CD4-positive, alpha-beta T cell treated with Interleukin-4 for 1 hour (primary cell): ENCODE measurements at regions not wholly inside any gene's neighbourhood (a gene's known extent, or its start where the extent isn't known, plus 50 kb on each side); places are given as distances from the start of the nearest gene placed in this dataset.
"Not testable (repeated sequence)": the region's sequence is repeated elsewhere in the genome, so short reads cannot be mapped to it uniquely, and the experiment has no call there.

Experiments used
- DNase-seq, 2 donors: peaks; one replicate each; pipeline ENCODE4 v3.0.0-alpha.2; 2020 to 2022

- no peak for DNase-seq
These were observed 678.1 kb upstream of the ID4 start for GRCh38 chr6:19159089-19159488.

- DNase-seq, result no peak
These were observed 677.6 kb upstream of the ID4 start for GRCh38 chr6:19159561-19159960.

DNA sequence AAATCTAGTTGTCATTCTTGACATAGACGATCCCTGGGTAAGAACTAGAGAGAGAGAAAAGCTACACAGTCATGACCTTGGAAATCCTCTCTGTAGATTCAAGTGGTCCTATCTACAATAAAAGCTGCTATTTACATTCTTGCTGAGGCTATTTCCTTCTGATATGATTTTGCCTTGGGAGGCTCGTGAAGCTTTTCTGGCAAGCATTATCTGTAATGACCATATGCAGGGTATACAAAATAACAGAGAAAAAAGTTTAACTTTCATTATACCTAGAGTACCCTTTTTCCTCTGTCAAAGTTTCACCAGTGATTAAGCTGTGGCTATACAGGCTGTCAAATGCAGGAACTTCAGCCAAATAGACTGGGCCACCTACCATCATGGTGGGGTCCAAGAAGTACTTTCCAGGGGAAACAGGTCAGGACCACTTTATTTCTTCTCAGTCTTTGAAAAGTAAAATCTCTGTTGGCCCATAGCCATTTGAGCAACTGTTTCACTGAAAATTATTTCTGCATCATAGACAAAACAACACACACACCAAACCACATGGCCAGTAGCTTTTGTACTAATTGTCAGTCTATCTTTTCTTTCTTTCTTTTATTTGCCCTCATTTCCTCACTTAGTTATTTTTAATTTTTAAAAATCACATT lies 677.0 kb upstream of the ID4 start:
- no peak for DNase-seq

DNA sequence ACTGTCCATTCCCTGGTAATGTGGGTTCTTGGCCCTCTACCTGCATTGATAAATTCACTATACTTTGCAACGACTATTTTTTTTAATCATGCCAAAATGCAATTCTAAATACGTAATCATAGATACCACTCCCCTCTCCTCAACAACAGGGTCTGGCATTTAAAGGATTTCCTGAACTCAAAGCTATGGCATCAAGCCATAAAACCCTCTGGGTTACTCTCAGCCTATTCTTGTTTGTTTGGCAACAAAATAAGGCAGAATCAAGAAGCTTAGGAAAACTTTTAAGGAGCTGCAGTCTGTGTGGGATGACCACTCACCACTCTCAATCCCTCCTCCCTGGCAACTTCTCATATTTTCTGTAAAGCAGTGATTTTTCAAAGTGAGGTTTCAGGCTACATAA lies 669.9 kb upstream of the ID4 start:
- no peak for DNase-seq

DNA sequence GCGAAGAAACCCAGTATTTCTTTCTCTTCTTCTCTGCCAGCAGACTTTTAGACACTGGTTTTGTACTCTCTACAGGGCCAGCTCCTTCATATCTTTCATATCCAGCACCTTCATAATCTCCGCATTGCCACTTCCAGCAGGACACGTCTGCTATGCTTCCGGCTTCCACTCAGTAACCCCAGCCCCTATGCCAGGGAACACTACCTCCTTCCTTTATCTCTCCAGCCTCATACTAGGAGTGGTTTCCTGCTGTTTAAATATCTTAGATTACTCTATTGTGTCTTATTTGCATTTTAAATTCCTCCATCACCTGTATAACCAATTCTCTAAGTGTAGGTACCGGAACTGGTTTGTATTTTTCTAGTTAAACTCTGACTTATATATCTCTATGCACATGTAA lies 667.8 kb upstream of the ID4 start:
- DNase-seq, result no peak

GRCh38 chr6:19175023-19175422 lies 662.1 kb upstream of the ID4 start:
- no peak for DNase-seq

DNA sequence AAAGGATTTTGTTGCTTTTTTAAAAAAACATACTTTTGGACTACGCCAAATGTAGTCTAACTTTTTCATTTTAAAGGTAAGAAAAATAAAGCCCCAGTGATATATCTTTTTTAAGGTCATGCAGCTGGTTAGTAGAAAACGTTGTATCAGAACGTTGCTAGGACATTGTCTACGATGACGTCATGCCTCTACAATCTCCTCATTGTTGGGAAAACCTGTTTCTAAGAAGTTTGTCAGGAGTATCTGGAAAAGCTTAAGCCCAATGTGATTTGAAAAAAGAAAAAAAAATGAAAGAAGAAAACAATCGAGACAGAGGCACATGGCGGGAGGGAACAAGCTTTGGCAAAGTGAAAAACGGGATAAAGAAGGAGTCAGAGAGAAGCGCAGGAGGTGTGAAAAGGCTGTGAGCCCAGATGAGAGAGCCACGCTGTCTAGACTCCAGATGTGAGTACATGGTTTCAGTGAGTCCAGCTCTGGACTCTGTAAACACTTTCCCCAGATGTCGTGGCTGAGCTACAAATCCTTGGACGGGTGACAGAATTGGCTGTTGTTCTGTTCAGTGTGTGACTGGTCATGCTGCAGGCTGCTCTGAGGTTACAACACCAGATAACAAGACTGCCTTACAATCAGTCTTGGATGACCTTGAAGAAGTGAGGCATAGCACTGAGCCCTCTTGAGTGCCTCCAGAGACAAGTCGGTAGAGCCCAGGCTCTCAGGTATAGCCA lies 656.7 kb upstream of the ID4 start:
- no peak for DNase-seq

GRCh38 chr6:19181211-19181610 lies 656.0 kb upstream of the ID4 start:
- no peak for DNase-seq

- no peak for DNase-seq
These were observed 643.5 kb upstream of the ID4 start for GRCh38 chr6:19193624-19194023.

GRCh38 chr6:19204445-19204844 lies 632.7 kb upstream of the ID4 start:
- DNase-seq, result no peak

DNA sequence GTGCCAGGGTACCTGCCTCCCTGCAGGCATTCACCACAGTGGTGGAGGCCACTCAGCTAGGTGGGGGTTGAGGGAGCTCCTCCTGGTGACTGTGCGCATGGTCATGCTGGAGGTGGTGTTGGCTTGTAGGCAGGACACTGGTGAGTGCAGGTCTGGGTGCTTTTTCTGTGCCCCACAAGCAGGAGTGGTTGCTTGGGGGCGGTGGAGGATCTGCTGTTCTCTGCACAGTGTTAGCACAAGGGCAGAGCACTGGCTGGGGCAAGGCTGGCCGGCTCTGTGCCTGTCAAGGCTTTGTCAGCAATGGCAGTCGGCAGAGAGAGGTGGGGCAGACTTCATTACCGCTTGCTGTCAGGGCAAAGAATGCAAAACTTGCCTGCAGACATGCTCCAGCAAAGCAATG lies 632.1 kb upstream of the ID4 start:
- DNase-seq, result no peak

- DNase-seq, result no peak
These were observed 628.0 kb upstream of the ID4 start for GRCh38 chr6:19209202-19209601.

DNA sequence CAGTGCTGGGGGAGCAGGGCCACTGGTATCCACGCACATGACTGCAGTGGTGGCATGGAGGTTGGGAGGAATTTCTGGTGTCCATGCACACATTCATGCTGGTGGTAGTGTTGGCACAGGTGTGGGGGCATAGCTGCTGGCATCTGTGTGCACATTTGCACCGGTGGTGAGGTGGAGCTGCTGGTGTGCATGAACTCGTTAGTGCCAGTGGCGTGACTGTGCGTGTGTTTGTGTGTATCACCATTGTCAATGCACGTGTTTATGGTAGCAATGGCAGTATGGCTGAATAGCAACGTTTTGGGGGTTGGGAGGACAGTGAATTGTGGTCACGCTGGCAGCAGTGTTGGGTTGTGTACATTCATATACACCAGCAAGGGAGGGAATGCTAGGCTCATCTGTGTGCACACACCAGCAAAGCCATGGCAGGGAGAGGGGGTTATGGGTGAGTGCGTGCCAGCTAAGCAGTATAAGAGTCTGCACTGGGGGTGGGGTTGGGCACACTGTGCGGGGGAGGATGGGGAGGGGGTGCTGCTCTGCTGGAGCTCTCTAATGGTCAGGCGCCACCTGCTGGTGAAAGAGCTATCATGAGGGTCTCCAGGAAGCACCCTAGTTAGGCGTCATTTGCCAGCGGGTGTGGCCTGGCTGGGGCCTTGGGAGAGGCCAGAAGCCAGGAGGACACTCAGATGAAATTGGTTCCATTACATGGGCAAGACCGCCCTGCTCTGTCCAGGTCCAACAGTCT lies 626.1 kb upstream of the ID4 start:
- no peak for DNase-seq

- no peak for DNase-seq
These were observed 622.9 kb upstream of the ID4 start for GRCh38 chr6:19214231-19214630.

DNA sequence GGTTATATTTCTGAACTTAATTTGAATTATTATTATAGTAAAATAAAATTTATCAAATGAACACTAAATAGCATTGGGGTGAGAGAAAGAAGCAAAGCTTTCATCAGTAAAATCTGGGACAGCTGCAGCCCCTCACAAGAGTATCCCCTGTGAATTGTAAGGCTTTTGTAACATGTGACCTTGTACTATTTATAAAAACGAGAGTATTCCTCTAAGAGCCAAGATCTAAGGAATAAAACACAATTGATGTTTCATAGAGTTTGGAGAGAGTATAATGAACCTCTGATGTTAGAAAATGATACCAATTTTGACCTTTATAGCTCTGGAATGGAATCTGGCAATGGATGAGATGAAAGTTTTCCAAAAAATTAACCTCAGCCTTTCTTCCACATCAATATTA lies 617.2 kb upstream of the ID4 start:
- no peak for DNase-seq

GRCh38 chr6:19231878-19232561 lies 605.1 kb upstream of the ID4 start:
- DNase-seq, result no peak

- no peak for DNase-seq
These were observed 591.5 kb upstream of the ID4 start for GRCh38 chr6:19245656-19246055.

GRCh38 chr6:19247181-19247580 lies 590.0 kb upstream of the ID4 start:
- DNase-seq, result not testable (repeated sequence)

- not testable (repeated sequence) for DNase-seq
These were observed 581.0 kb upstream of the ID4 start for GRCh38 chr6:19256123-19256522.

DNA sequence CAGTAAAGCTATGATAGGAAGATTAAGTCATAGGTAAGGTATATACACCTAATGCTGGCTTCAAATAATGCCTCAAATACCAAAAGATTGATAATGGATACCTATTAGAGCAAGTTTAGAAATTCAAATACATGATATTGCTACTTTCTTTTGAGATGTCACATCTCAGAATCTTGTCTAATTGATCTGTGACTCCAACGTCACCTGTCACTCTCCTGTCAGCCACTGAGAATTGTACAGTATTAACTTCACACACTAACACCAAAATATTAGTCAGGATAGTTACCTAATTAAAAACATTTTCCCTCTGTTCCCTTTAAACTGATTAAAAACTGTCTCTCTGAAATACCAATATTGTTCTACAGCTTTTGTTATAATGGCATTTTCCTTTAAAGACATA lies 575.5 kb upstream of the ID4 start:
- DNase-seq, result no peak

DNA sequence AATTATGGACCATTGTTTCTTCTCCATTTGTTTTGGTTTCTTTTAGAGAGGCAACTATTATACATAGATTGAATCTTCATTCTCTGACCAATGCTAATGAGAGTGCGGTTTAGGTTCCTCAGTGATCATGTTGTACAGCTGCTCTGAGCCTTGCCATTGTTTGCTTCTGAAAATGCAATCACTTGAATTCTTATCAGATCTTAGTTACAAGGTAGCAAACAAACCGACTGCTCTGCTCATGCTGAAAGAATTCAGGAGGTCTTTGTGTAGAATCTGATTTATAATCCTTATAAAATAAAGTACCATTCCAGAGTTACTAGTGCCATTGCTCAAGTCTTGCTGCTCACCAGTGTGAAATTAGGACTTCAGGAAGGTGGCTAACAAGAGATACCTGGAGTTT lies 569.1 kb upstream of the ID4 start:
- no peak for DNase-seq

GRCh38 chr6:19268718-19269117 lies 568.5 kb upstream of the ID4 start:
- DNase-seq, result no peak

DNA sequence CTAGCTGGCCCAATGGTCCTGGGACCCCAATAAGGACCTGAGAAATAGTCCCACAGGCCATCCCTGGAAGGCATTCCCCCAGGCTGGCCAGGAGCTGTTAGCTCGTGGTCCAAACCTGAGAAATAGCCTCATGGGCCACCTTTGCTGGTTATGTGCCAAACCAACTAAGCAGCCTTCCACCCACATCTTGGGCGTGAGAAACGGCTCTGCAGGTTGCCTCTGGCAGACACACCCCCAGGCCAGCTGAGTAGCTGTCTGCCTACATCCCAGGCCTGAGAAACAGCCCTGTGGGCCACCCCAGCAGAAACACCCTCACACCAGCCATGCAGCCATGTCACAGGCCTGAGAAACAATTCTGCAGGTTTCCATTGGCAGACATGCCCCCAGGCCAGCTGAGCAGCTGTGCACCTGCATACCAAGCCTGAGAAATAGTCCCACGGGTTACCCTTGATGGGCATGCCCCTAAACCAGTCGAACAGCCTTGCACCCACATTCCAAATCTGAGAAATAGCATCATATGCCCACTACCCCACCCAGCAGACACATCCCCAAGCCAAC lies 567.8 kb upstream of the ID4 start:
- DNase-seq, result no peak
